DND-41 (cell line): ENCODE measurements at regions not wholly inside any gene's neighbourhood (a gene's known extent, or its start where the extent isn't known, plus 50 kb on each side); places are given as distances from the start of the nearest gene placed in this dataset.

ENCODE experiments used
- ATAC-seq: fragments of 200-7000 bp; cut with Tn5 transposase; 3 replicates; pipeline ENCODE4 v1.9.1; 2021; ENCODE audit warnings: low read depth; ENCODE audit not compliant: insufficient read depth
- DNase-seq: peaks from one replicate; pipeline ENCODE4 v3.0.0-alpha.2; 2020
- H2AFZ ChIP-seq: 2 replicates; pipeline ENCODE4 v1.6.0; 2012; ENCODE audit warnings: low read depth, low read length
- H3K27ac ChIP-seq: 2 replicates; pipeline ENCODE4 v1.5.1; 2012; ENCODE audit warnings: low read length, inconsistent platforms
- H3K27me3 ChIP-seq: fragments of 200-600 bp; sonication (generic); 2 replicates; pipeline ENCODE4 v1.6.0; 2012; ENCODE audit warnings: low read length, mild to moderate bottlenecking, inconsistent platforms; ENCODE audit not compliant: insufficient read depth, poor library complexity
- H3K36me3 ChIP-seq: 2 replicates; pipeline ENCODE4 v1.5.1; 2012; ENCODE audit warnings: low read length, inconsistent platforms; ENCODE audit not compliant: insufficient read depth
- H3K4me1 ChIP-seq: 2 replicates; pipeline ENCODE4 v1.5.1; 2012; ENCODE audit warnings: mild to moderate bottlenecking, low read length; ENCODE audit not compliant: insufficient read depth
- H3K4me2 ChIP-seq: 2 replicates; pipeline ENCODE4 v1.6.0; 2012; ENCODE audit warnings: mild to moderate bottlenecking, moderate library complexity, low read length, inconsistent platforms; ENCODE audit not compliant: insufficient read depth
- H3K4me3 ChIP-seq, 2 experiments: fragments of 200-600 bp in 1 of 2; shearing (Covaris generic) in 1 of 2; 2 replicates each; pipeline ENCODE4 v1.5.1; 2012 to 2016; ENCODE audit warnings: inconsistent platforms in 2 of 2, low read length in 2 of 2, mild to moderate bottlenecking in 2 of 2, low read depth in 1 of 2, moderate library complexity in 1 of 2
- H3K79me2 ChIP-seq: 2 replicates; pipeline ENCODE4 v1.6.0; 2012; ENCODE audit warnings: low read length, inconsistent platforms; ENCODE audit not compliant: insufficient read depth
- H3K9ac ChIP-seq: 2 replicates; pipeline ENCODE4 v1.6.0; 2012; ENCODE audit warnings: low read depth, mild to moderate bottlenecking, inconsistent platforms, low read length, moderate library complexity
- H3K9me3 ChIP-seq: 2 replicates; pipeline ENCODE4 v1.5.1; 2012; ENCODE audit warnings: low read length, moderate library complexity, mild to moderate bottlenecking, inconsistent platforms; ENCODE audit not compliant: insufficient read depth, severe bottlenecking
- H4K20me1 ChIP-seq: 2 replicates; pipeline ENCODE4 v1.6.0; 2012; ENCODE audit warnings: low read length; ENCODE audit not compliant: insufficient read depth
- EZH2 ChIP-seq: IDR thresholded peaks from 3 replicates; pipeline ENCODE4 v1.6.1; 2012; ENCODE audit warnings: borderline replicate concordance, low read depth, mild to moderate bottlenecking, moderate library complexity, low read length, inconsistent platforms; ENCODE audit not compliant: severe bottlenecking
- TF ChIP-seq, protein P1 (sequence below): IDR thresholded peaks from 2 replicates; pipeline ENCODE4 v1.5.1; 2012; ENCODE audit warnings: borderline replicate concordance, low read length, moderate library complexity, mild to moderate bottlenecking; ENCODE audit not compliant: poor library complexity, severe bottlenecking; ENCODE audit errors: extremely low read depth

DNA sequence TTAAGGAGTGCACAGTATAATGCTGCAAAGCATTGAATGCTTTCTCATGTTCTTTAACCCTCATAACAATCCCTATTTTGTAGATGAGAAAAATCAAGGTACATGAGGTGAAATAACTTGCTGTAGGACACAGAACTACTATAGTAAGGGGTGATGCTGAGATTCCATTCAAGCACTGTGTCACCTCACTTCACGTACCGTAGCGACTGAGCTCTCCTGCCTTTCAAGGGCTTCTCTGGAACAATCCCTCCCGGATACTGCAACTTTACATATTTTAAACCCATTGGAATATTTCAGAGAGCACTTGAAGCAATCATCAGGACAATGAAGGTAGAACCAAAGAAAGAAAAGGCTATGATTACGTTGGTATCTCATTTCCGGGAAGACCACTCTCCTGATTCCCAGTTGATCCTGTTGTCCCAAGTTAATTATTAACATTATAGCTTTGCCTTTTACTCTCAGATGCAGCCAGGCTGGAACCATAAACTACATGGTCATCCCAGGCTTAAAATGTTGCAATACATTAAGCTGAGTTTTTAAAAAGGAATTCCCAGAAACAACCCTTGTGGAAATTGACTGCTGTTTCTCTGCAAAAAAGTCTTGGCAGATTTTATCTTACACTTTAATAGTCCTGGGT, 252.2 kb upstream of the IGF1R start:
- Histone ChIP-seq H3K9me3 (no peaks in the 10 kb centered on the region), H3K4me2 (no peak overlapping the region), H3K36me3 (no peaks in the 10 kb centered on the region), H3K4me1 (no peaks in the 10 kb centered on the region), H3K4me3 (no peak overlapping the region), H4K20me1 (no peaks in the 10 kb centered on the region), H3K27ac (no peak overlapping the region), H2AFZ (no peak overlapping the region), H3K79me2 (no peaks in the 10 kb centered on the region), H3K9ac (no peak overlapping the region), H3K27me3 (peaks cover 14% of the 10 kb centered on the region)
- DNase-seq = no peak
- ATAC-seq = no peak
- TF ChIP-seq, protein P1, sequence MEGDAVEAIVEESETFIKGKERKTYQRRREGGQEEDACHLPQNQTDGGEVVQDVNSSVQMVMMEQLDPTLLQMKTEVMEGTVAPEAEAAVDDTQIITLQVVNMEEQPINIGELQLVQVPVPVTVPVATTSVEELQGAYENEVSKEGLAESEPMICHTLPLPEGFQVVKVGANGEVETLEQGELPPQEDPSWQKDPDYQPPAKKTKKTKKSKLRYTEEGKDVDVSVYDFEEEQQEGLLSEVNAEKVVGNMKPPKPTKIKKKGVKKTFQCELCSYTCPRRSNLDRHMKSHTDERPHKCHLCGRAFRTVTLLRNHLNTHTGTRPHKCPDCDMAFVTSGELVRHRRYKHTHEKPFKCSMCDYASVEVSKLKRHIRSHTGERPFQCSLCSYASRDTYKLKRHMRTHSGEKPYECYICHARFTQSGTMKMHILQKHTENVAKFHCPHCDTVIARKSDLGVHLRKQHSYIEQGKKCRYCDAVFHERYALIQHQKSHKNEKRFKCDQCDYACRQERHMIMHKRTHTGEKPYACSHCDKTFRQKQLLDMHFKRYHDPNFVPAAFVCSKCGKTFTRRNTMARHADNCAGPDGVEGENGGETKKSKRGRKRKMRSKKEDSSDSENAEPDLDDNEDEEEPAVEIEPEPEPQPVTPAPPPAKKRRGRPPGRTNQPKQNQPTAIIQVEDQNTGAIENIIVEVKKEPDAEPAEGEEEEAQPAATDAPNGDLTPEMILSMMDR = no peak
- TF ChIP-seq EZH2 = no peak

DNA sequence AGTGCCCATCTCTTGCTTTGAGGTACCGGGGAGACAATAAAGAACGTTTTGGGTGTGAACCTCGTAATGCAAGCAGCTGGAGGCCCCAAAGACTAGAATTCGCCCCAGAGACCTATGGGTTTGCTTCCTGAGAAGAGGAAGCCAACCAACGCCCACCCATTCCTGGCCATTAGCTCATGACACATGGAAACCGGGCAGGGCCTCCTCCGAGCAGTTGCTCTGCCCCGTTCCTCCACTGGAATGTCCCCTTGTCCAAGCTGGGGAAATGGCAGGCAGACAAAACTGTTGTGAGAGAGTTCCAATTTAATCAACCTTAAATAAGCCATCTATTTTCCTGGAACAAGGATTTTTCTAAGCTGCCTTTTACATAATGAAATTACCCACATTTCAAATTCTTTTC, 250.9 kb upstream of the IGF1R start:
- no peak for DNase-seq
- H3K27ac ChIP-seq = no peak overlapping the region
- no peaks in the 10 kb centered on the region for H4K20me1 ChIP-seq
- H3K9ac ChIP-seq = no peak overlapping the region
- H2AFZ ChIP-seq = no peak overlapping the region
- H3K4me2 ChIP-seq = no peak overlapping the region
- no peak for ATAC-seq
- H3K4me1 ChIP-seq = no peaks in the 10 kb centered on the region
- no peaks in the 10 kb centered on the region for H3K36me3 ChIP-seq
- H3K27me3 ChIP-seq = peaks cover 14% of the 10 kb centered on the region
- TF ChIP-seq, protein P1 = no peak
- no peak for TF ChIP-seq EZH2
- H3K4me3 ChIP-seq = no peak overlapping the region
- no peaks in the 10 kb centered on the region for H3K79me2 ChIP-seq
- no peaks in the 10 kb centered on the region for H3K9me3 ChIP-seq

DNA sequence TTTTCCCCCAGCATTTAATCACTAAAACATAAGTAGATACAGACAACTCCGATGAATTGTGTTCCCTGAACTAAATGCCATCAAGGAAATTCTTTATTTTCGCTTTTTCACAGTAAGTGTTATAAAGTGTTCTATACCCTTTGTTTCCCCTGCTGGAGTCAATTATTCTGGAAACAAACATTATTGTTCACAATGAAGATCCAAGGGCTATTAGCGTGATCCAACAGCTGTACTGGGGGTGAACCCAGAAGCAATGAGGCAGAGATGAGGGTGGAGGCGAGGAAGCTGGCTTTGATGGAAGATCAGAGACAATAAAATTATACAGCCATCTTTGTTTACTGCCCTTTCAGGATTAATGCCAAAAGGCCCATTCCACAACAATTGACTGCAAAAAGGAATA, 250.3 kb upstream of the IGF1R start:
- no peak overlapping the region for H3K4me3 ChIP-seq
- H3K79me2 ChIP-seq = no peaks in the 10 kb centered on the region
- no peak overlapping the region for H3K27ac ChIP-seq
- TF ChIP-seq EZH2 = no peak
- TF ChIP-seq, protein P1 = no peak
- H4K20me1 ChIP-seq = no peaks in the 10 kb centered on the region
- no peak overlapping the region for H3K4me2 ChIP-seq
- H3K27me3 ChIP-seq = peaks cover 10% of the 10 kb centered on the region
- no peak overlapping the region for H3K9ac ChIP-seq
- ATAC-seq (no peak), DNase-seq (no peak)
- no peaks in the 10 kb centered on the region for H3K4me1 ChIP-seq
- H3K36me3 ChIP-seq = no peaks in the 10 kb centered on the region
- H2AFZ ChIP-seq = no peak overlapping the region
- H3K9me3 ChIP-seq = no peaks in the 10 kb centered on the region
